Testis (tissue), 2 donors: ENCODE measurements at regions not wholly inside any gene's neighbourhood (a gene's known extent, or its start where the extent isn't known, plus 50 kb on each side); places are given as distances from the start of the nearest gene placed in this dataset.

Experiments
- DNase-seq: peaks from one replicate; pipeline ENCODE4 v3.0.0-alpha.2; 2019
- H3K27ac ChIP-seq, 2 donors: fragments of 200-600 bp; sonication (generic); one replicate each; pipeline ENCODE4 v1.5.1; 2019
- H3K27me3 ChIP-seq: fragments of 200-600 bp; sonication (generic); one replicate; pipeline ENCODE4 v1.5.1; 2019
- H3K36me3 ChIP-seq: fragments of 200-600 bp; sonication (generic); one replicate; pipeline ENCODE4 v1.5.1; 2017; ENCODE audit warnings: low read depth; ENCODE audit errors: missing control alignments
- H3K4me1 ChIP-seq: fragments of 200-600 bp; sonication (generic); one replicate; pipeline ENCODE4 v1.5.1; 2019
- H3K4me3 ChIP-seq, 2 donors: fragments of 200-600 bp; sonication (generic); one replicate each; pipeline ENCODE4 v1.5.1; 2017 to 2019
- H3K9me3 ChIP-seq: fragments of 200-600 bp; sonication (generic); one replicate; pipeline ENCODE4 v1.5.1; 2017
- POLR2A ChIP-seq: fragments of 450-650 bp; IDR thresholded peaks from one replicate; pipeline ENCODE4 v1.6.1; 2017; ENCODE audit warnings: antibody characterized with exemption, mild to moderate bottlenecking, moderate library complexity
- WGBS, 2 donors: methylation state at CpG; one replicate each; pipeline ENCODE4 v1.1.5; 2018; 5-methylcytosine and 5-hydroxymethylcytosine counted together
- intact Hi-C: fragments of 100-400 bp; cut with DNase I; formaldehyde crosslinking; loops from one replicate; pipeline ENCODE4 v1.15.1; 2023; ENCODE audit warnings: low total_unique reads
- TF ChIP-seq, protein P1 (sequence below), 3 experiments: fragments of 450-650 bp in 2 of 3; fragments of 200-600 bp in 1 of 3; sonication (generic) in 1 of 3; IDR thresholded peaks; one replicate each; pipeline ENCODE4 v1.5.1; 2016 to 2019; ENCODE audit warnings: antibody characterized with exemption in 3 of 3, mild to moderate bottlenecking in 2 of 3, moderate library complexity in 1 of 3

DNA sequence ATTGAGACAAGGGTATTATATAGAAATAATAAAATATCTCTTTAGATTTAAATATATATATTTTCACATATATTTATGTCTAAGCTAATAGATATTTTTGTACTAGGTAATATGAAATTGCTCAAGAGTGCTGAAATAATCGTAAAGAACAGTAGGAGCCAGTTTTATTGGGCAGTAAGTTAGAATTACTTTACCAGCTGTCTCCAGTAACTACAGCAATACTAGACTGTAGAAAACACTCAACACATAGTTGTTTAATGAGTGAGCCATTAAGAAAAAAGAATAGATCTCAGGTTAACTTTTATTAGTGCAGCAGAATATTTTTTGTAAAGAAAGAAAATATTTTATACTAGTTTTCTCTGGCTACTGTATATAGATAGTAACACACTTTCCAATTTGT is 715.2 kb downstream of the TRIML1 start:
- intact Hi-C loops = no loop called here
- no peak overlapping the region for H3K4me3 ChIP-seq
- WGBS, 2 donors = 69 to 74% methylated on average over 1 of the region's 1 CpG
- H3K27ac ChIP-seq = no peak overlapping the region
- H3K27me3 ChIP-seq = no peaks in the 10 kb centered on the region
- TF ChIP-seq, protein P1, sequence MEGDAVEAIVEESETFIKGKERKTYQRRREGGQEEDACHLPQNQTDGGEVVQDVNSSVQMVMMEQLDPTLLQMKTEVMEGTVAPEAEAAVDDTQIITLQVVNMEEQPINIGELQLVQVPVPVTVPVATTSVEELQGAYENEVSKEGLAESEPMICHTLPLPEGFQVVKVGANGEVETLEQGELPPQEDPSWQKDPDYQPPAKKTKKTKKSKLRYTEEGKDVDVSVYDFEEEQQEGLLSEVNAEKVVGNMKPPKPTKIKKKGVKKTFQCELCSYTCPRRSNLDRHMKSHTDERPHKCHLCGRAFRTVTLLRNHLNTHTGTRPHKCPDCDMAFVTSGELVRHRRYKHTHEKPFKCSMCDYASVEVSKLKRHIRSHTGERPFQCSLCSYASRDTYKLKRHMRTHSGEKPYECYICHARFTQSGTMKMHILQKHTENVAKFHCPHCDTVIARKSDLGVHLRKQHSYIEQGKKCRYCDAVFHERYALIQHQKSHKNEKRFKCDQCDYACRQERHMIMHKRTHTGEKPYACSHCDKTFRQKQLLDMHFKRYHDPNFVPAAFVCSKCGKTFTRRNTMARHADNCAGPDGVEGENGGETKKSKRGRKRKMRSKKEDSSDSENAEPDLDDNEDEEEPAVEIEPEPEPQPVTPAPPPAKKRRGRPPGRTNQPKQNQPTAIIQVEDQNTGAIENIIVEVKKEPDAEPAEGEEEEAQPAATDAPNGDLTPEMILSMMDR (IDR thresholded peaks at IDR 0.05) = no peak
- no peak for TF ChIP-seq POLR2A
- no peak for DNase-seq
- no peaks in the 10 kb centered on the region for H3K4me1 ChIP-seq
- H3K36me3 ChIP-seq = no peaks in the 10 kb centered on the region
- no peaks in the 10 kb centered on the region for H3K9me3 ChIP-seq

DNA sequence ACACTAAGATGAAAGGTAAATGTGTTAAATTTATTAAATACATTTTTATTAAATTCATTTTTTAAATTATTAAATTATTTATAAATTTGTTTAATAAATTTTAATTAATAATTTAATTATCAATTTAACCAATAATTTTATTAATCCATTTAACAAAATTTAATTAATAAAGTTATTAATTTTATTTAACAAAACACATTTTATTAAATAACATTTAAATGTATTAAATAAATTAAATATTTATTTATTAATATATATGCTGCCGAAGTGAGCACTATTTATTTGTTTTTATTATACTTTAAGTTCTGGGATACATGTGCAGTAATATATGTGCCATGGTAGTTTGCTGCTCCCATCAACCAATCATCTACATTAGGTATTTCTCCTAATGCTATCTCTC is 719.5 kb downstream of the TRIML1 start:
- Histone ChIP-seq H3K27ac (no peak overlapping the region), H3K4me1 (no peaks in the 10 kb centered on the region), H3K9me3 (no peaks in the 10 kb centered on the region), H3K4me3 (no peak overlapping the region), H3K27me3 (no peaks in the 10 kb centered on the region), H3K36me3 (no peaks in the 10 kb centered on the region)
- 0 to 40% methylated on average over 1 of the region's 1 CpG for WGBS, 2 donors
- intact Hi-C loops = no loop called here
- TF ChIP-seq, protein P1 (IDR thresholded peaks at IDR 0.05) = no peak
- TF ChIP-seq POLR2A = no peak
- no peak for DNase-seq

DNA sequence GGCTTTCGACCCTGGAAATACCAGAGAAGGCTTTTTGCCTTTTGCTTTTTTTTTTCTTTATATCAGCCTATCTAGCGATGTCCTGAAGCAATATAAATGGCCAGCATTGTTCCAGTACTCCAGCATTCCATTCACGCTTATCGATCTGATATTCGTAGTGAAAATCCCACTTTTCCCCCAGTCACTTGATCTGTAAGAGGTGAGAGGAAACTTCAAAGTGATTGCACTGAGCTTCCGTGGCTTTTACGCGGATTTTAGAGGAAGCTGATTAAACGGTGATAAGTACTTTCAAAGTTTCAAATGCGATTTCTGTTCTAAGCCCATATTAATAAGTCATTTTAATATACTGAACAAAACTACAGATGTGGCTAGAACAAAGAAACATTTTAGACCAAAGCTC is 725.5 kb downstream of the TRIML1 start:
- Histone ChIP-seq H3K27ac (no peak overlapping the region), H3K4me3 (no peak overlapping the region), H3K36me3 (no peaks in the 10 kb centered on the region), H3K27me3 (no peaks in the 10 kb centered on the region), H3K4me1 (no peaks in the 10 kb centered on the region), H3K9me3 (no peaks in the 10 kb centered on the region)
- TF ChIP-seq, protein P1 (IDR thresholded peaks at IDR 0.05) = no peak
- TF ChIP-seq POLR2A = no peak
- intact Hi-C loops = no loop called here
- 74 to 82% methylated on average over 10 of the region's 10 CpGs for WGBS, 2 donors
- no peak for DNase-seq

DNA sequence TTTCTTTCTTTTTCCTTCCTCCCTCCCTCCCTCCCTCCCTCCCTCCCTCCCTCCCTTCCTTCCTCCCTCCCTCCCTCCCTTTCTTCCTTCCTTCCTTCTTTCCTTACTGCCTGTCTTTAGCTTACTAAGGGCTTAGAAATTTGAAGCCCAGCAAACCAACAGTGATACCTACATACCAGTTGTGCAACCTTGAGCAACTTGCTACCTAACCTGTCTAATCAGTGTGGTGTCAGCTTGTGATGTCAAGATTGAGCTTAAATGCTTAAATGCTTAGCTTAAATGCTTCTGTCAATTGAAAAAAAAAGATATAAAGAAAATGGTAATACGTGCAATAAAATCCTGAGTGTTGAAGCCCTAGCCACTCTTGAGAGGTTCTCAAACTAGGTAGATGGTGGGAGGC is 728.6 kb downstream of the TRIML1 start:
- Histone ChIP-seq H3K9me3 (no peaks in the 10 kb centered on the region), H3K27me3 (no peaks in the 10 kb centered on the region), H3K27ac (no peak overlapping the region), H3K4me3 (no peak overlapping the region), H3K4me1 (no peaks in the 10 kb centered on the region), H3K36me3 (no peaks in the 10 kb centered on the region)
- DNase-seq = no peak
- TF ChIP-seq, protein P1 (IDR thresholded peaks at IDR 0.05) = no peak
- TF ChIP-seq POLR2A = no peak
- intact Hi-C loops = no loop called here
- 0 to 70% methylated on average over 1 of the region's 1 CpG for WGBS, 2 donors

DNA sequence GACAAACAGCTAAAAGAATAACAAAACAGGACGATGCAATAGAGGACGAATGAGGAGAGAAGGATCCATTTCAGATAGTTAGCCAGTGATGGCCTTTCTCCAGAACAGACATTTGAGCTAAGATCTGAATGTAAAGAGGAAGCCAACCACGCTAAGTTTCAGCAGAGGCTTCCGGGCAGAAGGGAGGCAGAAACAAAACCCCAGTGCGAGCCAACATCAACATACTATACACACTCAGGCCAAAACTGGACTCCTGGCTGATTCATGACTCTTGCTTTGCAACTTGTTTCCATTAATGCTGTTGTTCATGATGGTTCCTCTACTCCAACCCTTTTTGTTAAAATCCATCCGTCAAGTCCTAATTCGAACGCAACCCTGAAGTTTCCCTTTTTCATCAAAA is 730.3 kb downstream of the TRIML1 start:
- H3K36me3 ChIP-seq = no peaks in the 10 kb centered on the region
- H3K9me3 ChIP-seq = no peaks in the 10 kb centered on the region
- no peak for DNase-seq
- H3K27me3 ChIP-seq = no peaks in the 10 kb centered on the region
- no peak overlapping the region for H3K4me3 ChIP-seq
- TF ChIP-seq, protein P1 (IDR thresholded peaks at IDR 0.05) = no peak
- TF ChIP-seq POLR2A = no peak
- WGBS, 2 donors = 71 to 85% methylated on average over 8 of the region's 8 CpGs
- intact Hi-C loops = no loop called here
- no peaks in the 10 kb centered on the region for H3K4me1 ChIP-seq
- H3K27ac ChIP-seq = no peak overlapping the region
